ENCODE measurements at regions not wholly inside any gene's neighbourhood (a gene's known extent, or its start where the extent isn't known, plus 50 kb on each side); places are given as distances from the start of the nearest gene placed in this dataset.

- Histone ChIP-seq H3K27ac (peak overlapping the region; percentile 20), H3K4me1 (ENCODE audit: control insufficient read depth in 1 of 2, insufficient read depth in 1 of 2, low read depth in 1 of 2, low read length in 1 of 2) (peaks cover 8 to 25% of the 10 kb centered on the region in 2 experiments)
- TF ChIP-seq CTCF (IDR thresholded peaks at IDR 0.05) = no peak
Observed at GRCh38 chr20:60237981-60238380, 279.8 kb downstream of the CDH26 start.

GRCh38 chr20:60238992-60239660, 280.9 kb downstream of the CDH26 start:
- peaks cover 8 to 24% of the 10 kb centered on the region in 2 experiments for H3K4me1 ChIP-seq (ENCODE audit: control insufficient read depth in 1 of 2, insufficient read depth in 1 of 2, low read depth in 1 of 2, low read length in 1 of 2)
- no peak overlapping the region for H3K27ac ChIP-seq
- no peaks in the 10 kb centered on the region for H3K27me3 ChIP-seq
- no peaks in the 10 kb centered on the region for H3K36me3 ChIP-seq
- H3K4me3 ChIP-seq (ENCODE audit: low read depth in 1 of 2, low read length in 1 of 2) = no peak overlapping the region
- H3K9me3 ChIP-seq = no peaks in the 10 kb centered on the region
- no peak for TF ChIP-seq CTCF (IDR thresholded peaks at IDR 0.05)

More at GRCh38 chr20:60237981-60238380, 279.8 kb downstream of the CDH26 start:
- Histone ChIP-seq H3K27me3 (no peaks in the 10 kb centered on the region), H3K36me3 (no peaks in the 10 kb centered on the region), H3K9me3 (no peaks in the 10 kb centered on the region), H3K4me3 (ENCODE audit: low read depth in 1 of 2, low read length in 1 of 2) (no peak overlapping the region)

- H3K27ac ChIP-seq = no peak overlapping the region
- no peak for TF ChIP-seq CTCF (IDR thresholded peaks at IDR 0.05)
- H3K36me3 ChIP-seq = no peaks in the 10 kb centered on the region
- no peaks in the 10 kb centered on the region for H3K9me3 ChIP-seq
- H3K4me3 ChIP-seq (ENCODE audit: low read depth in 1 of 2, low read length in 1 of 2) = no peak overlapping the region
- no peaks in the 10 kb centered on the region for H3K27me3 ChIP-seq
- peaks cover 8 to 24% of the 10 kb centered on the region in 2 experiments for H3K4me1 ChIP-seq (ENCODE audit: control insufficient read depth in 1 of 2, insufficient read depth in 1 of 2, low read depth in 1 of 2, low read length in 1 of 2)
Observed at GRCh38 chr20:60239956-60240355, 281.7 kb downstream of the CDH26 start.

- no peak overlapping the region for H3K4me3 ChIP-seq (ENCODE audit: low read depth in 1 of 2, low read length in 1 of 2)
- TF ChIP-seq CTCF (IDR thresholded peaks at IDR 0.05) = no peak
Observed at GRCh38 chr20:60240415-60240814, 282.2 kb downstream of the CDH26 start.

GRCh38 chr20:60240986-60241385, 282.8 kb downstream of the CDH26 start:
- no peaks in the 10 kb centered on the region for H3K36me3 ChIP-seq
- no peaks in the 10 kb centered on the region for H3K9me3 ChIP-seq
- H3K27me3 ChIP-seq = no peaks in the 10 kb centered on the region
- peaks cover 8 to 24% of the 10 kb centered on the region in 2 experiments for H3K4me1 ChIP-seq (ENCODE audit: control insufficient read depth in 1 of 2, insufficient read depth in 1 of 2, low read depth in 1 of 2, low read length in 1 of 2)
- H3K27ac ChIP-seq = no peak overlapping the region
- H3K4me3 ChIP-seq (ENCODE audit: low read depth in 1 of 2, low read length in 1 of 2) = no peak overlapping the region
- TF ChIP-seq CTCF (IDR thresholded peaks at IDR 0.05) = no peak

More at GRCh38 chr20:60240415-60240814, 282.2 kb downstream of the CDH26 start:
- H3K27ac ChIP-seq = no peak overlapping the region
- no peaks in the 10 kb centered on the region for H3K27me3 ChIP-seq
- H3K9me3 ChIP-seq = no peaks in the 10 kb centered on the region
- no peaks in the 10 kb centered on the region for H3K36me3 ChIP-seq
- H3K4me1 ChIP-seq (ENCODE audit: control insufficient read depth in 1 of 2, insufficient read depth in 1 of 2, low read depth in 1 of 2, low read length in 1 of 2) = peaks cover 8 to 24% of the 10 kb centered on the region in 2 experiments
